GM18868 (cell line): ENCODE measurements at regions not wholly inside any gene's neighbourhood (a gene's known extent, or its start where the extent isn't known, plus 50 kb on each side); places are given as distances from the start of the nearest gene placed in this dataset.

ENCODE experiments used
- ATAC-seq: cut with Tn5 transposase; IDR thresholded peaks from one replicate; pipeline ENCODE4 v1.9.1; 2021; ENCODE audit warnings: mild to moderate bottlenecking, moderate library complexity; ENCODE audit not compliant: unreplicated experiment

- no peak for ATAC-seq
Measured at GRCh38 chr2:150417278-150417677, 70.2 kb downstream of the RND3 start.

GRCh38 chr2:150415022-150415421, 72.4 kb downstream of the RND3 start:
- no peak for ATAC-seq

- ATAC-seq, result no peak
Measured at GRCh38 chr2:150413910-150414309, 73.6 kb downstream of the RND3 start.

GRCh38 chr2:150413366-150413765, 74.1 kb downstream of the RND3 start:
- no peak for ATAC-seq

GRCh38 chr2:150410809-150411208, 76.7 kb downstream of the RND3 start:
- no peak for ATAC-seq

GRCh38 chr2:150409196-150409595, 78.3 kb downstream of the RND3 start:
- no peak for ATAC-seq

- peak; percentile 52 for ATAC-seq
Measured at GRCh38 chr2:150404147-150404546, 83.3 kb downstream of the RND3 start.

- ATAC-seq, result peak; percentile 93
Measured at GRCh38 chr2:150403457-150403856, 84.0 kb downstream of the RND3 start.

- no peak for ATAC-seq
Measured at GRCh38 chr2:150402953-150403352, 84.5 kb downstream of the RND3 start.

GRCh38 chr2:150400849-150401248, 86.6 kb downstream of the RND3 start:
- no peak for ATAC-seq

- ATAC-seq, result no peak
Measured at GRCh38 chr2:150392614-150393013, 94.9 kb downstream of the RND3 start.

- ATAC-seq, result no peak
Measured at GRCh38 chr2:150391779-150392178, 95.7 kb downstream of the RND3 start.

- no peak for ATAC-seq
Measured at GRCh38 chr2:150389447-150389846, 98.0 kb downstream of the RND3 start.

GRCh38 chr2:150388289-150388625, 99.2 kb downstream of the RND3 start:
- no peak for ATAC-seq

GRCh38 chr2:150387586-150388288, 99.7 kb downstream of the RND3 start:
- no peak for ATAC-seq

GRCh38 chr2:150385211-150385610, 102.3 kb downstream of the RND3 start:
- ATAC-seq, result no peak

GRCh38 chr2:150383587-150383986, 103.9 kb downstream of the RND3 start:
- ATAC-seq, result no peak

GRCh38 chr2:150379166-150379565, 108.3 kb downstream of the RND3 start:
- no peak for ATAC-seq

- no peak for ATAC-seq
Measured at GRCh38 chr2:150378686-150379085, 108.8 kb downstream of the RND3 start.

- no peak for ATAC-seq
Measured at GRCh38 chr2:150376553-150377335, 110.7 kb downstream of the RND3 start.

- no peak for ATAC-seq
Measured at GRCh38 chr2:150375333-150375732, 112.1 kb downstream of the RND3 start.

- no peak for ATAC-seq
Measured at GRCh38 chr2:150374492-150374891, 113.0 kb downstream of the RND3 start.

- ATAC-seq, result no peak
Measured at GRCh38 chr2:150373374-150373773, 114.1 kb downstream of the RND3 start.
